Ishikawa (cell line): ENCODE measurements at regions not wholly inside any gene's neighbourhood (a gene's known extent, or its start where the extent isn't known, plus 50 kb on each side); places are given as distances from the start of the nearest gene placed in this dataset.

Experiments
- CEBPB ChIP-seq: IDR thresholded peaks from 2 replicates; pipeline ENCODE4 v1.6.1; 2012
- CREB1 ChIP-seq: IDR thresholded peaks from 2 replicates; pipeline ENCODE4 v1.6.1; 2012; ENCODE audit warnings: low read depth
- EGR1 ChIP-seq: IDR thresholded peaks from 2 replicates; pipeline ENCODE4 v1.6.1; 2012
- EP300 ChIP-seq: IDR thresholded peaks from 2 replicates; pipeline ENCODE4 v1.6.1; 2012; ENCODE audit warnings: borderline replicate concordance
- FOXM1 ChIP-seq: IDR thresholded peaks from 2 replicates; pipeline ENCODE4 v1.6.1; 2012; ENCODE audit warnings: low read depth, borderline replicate concordance
- MAX ChIP-seq: IDR thresholded peaks from 2 replicates; pipeline ENCODE4 v1.6.1; 2012
- NFIC ChIP-seq: IDR thresholded peaks from 2 replicates; pipeline ENCODE4 v1.6.1; 2012
- RAD21 ChIP-seq: IDR thresholded peaks from 2 replicates; pipeline ENCODE4 v1.6.1; 2012; ENCODE audit warnings: low read depth
- TAF1 ChIP-seq: IDR thresholded peaks from 2 replicates; pipeline ENCODE4 v1.6.1; 2012; ENCODE audit warnings: low read depth, mild to moderate bottlenecking
- TCF12 ChIP-seq: IDR thresholded peaks from 2 replicates; pipeline ENCODE4 v1.6.1; 2012; ENCODE audit warnings: low read depth
- TEAD4 ChIP-seq: IDR thresholded peaks from 2 replicates; pipeline ENCODE4 v1.6.1; 2012
- YY1 ChIP-seq: IDR thresholded peaks from 2 replicates; pipeline ENCODE4 v1.6.1; 2012; ENCODE audit warnings: low read depth
- ZBTB7A ChIP-seq: IDR thresholded peaks from 2 replicates; pipeline ENCODE4 v1.6.1; 2012; ENCODE audit warnings: low read depth
- TF ChIP-seq, protein P1 (sequence below): IDR thresholded peaks from 2 replicates; pipeline ENCODE4 v1.6.1; 2012
- TF ChIP-seq, protein P2 (sequence below): IDR thresholded peaks from 2 replicates; pipeline ENCODE4 v1.6.1; 2012; ENCODE audit warnings: low read depth, mild to moderate bottlenecking

DNA sequence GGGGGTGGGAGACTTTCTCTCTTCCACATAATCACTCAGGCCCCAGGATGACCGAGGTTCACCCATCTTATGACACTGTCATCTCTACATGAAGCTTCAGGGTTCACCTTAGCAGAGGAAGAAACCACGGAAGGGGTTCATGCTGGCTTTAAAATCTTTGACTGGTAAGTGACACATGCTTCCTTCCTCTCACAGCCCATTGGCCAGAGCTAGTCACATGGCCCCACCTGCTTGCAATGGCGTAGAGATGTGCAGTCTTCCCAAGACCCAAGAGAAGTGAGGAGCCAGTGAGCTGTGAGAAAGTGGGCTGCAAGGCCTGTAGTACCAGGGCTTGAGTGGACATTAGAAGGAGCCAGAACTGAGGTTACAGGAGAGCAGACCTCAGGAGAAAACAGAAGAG is 180.3 kb downstream of the AXIN2 start:
- TF ChIP-seq TCF12 (no peak), MAX (no peak)
- TF ChIP-seq, protein P1, sequence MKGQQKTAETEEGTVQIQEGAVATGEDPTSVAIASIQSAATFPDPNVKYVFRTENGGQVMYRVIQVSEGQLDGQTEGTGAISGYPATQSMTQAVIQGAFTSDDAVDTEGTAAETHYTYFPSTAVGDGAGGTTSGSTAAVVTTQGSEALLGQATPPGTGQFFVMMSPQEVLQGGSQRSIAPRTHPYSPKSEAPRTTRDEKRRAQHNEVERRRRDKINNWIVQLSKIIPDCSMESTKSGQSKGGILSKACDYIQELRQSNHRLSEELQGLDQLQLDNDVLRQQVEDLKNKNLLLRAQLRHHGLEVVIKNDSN: peak; percentile 72

DNA sequence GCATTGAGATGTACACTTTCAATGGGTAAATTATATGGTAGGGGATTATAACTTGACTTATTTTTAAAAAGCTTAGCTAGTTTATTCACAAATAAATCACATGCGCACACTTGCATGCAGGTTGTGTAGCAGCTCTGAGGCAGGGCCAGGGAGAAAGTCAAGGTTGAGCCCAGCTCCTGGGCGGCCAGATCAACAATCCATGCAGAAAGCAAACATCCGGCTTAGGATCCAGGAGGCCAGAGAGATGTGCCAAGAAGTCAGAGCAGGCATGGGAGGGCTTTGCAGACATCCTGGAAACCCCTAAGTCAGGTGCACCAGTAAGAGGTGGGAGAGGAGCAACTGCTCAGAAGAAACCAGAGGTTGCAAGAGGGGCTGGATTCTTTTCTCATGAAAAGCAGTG is 186.5 kb downstream of the AXIN2 start:
- TF ChIP-seq TAF1 (no peak), TCF12 (no peak), TEAD4 (no peak), ZBTB7A (no peak), YY1 (no peak), CEBPB (no peak), NFIC (no peak)
- TF ChIP-seq, protein P2, sequence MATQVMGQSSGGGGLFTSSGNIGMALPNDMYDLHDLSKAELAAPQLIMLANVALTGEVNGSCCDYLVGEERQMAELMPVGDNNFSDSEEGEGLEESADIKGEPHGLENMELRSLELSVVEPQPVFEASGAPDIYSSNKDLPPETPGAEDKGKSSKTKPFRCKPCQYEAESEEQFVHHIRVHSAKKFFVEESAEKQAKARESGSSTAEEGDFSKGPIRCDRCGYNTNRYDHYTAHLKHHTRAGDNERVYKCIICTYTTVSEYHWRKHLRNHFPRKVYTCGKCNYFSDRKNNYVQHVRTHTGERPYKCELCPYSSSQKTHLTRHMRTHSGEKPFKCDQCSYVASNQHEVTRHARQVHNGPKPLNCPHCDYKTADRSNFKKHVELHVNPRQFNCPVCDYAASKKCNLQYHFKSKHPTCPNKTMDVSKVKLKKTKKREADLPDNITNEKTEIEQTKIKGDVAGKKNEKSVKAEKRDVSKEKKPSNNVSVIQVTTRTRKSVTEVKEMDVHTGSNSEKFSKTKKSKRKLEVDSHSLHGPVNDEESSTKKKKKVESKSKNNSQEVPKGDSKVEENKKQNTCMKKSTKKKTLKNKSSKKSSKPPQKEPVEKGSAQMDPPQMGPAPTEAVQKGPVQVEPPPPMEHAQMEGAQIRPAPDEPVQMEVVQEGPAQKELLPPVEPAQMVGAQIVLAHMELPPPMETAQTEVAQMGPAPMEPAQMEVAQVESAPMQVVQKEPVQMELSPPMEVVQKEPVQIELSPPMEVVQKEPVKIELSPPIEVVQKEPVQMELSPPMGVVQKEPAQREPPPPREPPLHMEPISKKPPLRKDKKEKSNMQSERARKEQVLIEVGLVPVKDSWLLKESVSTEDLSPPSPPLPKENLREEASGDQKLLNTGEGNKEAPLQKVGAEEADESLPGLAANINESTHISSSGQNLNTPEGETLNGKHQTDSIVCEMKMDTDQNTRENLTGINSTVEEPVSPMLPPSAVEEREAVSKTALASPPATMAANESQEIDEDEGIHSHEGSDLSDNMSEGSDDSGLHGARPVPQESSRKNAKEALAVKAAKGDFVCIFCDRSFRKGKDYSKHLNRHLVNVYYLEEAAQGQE: no peak

- TF ChIP-seq ZBTB7A (no peak), TAF1 (no peak), RAD21 (no peak), EP300 (no peak), YY1 (no peak), NFIC (no peak)
- TF ChIP-seq, protein P2: no peak
- TF ChIP-seq, protein P1: no peak
Observed at GRCh38 chr17:65371702-65372101, 189.7 kb downstream of the AXIN2 start.

DNA sequence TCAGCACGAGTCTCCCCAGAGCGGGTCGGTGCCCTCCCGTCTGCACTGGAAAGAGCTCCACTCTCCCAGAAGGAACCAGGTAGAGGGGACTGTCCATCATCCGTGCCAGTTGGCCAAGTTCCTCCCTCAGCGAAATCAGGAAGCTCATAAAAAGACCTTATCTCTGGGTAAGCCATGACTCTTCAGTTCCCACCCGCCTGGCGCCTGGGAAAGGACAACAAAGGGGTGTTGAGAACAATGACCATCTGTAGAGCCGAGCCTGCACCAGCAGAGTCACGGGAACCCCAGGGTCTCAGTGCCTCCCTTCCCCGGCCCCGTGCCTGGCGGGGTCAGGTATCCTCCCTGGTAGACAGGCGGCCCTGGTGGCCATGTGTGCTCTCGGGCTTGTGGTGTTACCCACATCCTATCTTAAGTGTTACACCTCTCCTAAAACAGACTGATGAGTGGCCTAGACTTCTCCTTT is 190.7 kb downstream of the AXIN2 start:
- TF ChIP-seq EGR1: no peak
- no peak for TF ChIP-seq TEAD4
- no peak for TF ChIP-seq MAX
- no peak for TF ChIP-seq YY1
- TF ChIP-seq CREB1: no peak
- TF ChIP-seq FOXM1: no peak
- TF ChIP-seq CEBPB: no peak
- no peak for TF ChIP-seq ZBTB7A
- no peak for TF ChIP-seq RAD21
- TF ChIP-seq, protein P2: no peak
- no peak for TF ChIP-seq TCF12
- no peak for TF ChIP-seq TAF1
- TF ChIP-seq NFIC: no peak
- TF ChIP-seq EP300: no peak

- TF ChIP-seq CREB1: no peak
Observed at GRCh38 chr17:65368341-65368740, 193.1 kb downstream of the AXIN2 start.
